Spleen (tissue), 7 donors: ENCODE measurements at regions not wholly inside any gene's neighbourhood (a gene's known extent, or its start where the extent isn't known, plus 50 kb on each side); places are given as distances from the start of the nearest gene placed in this dataset.

ENCODE experiments used
- CTCF ChIP-seq, 11 experiments: fragments of 200-600 bp in 7 of 11; fragments of 450-650 bp in 4 of 11; sonication (generic) in 4 of 11; IDR thresholded peaks in 8 of 11; conservative IDR thresholded peaks in 3 of 11; 1 replicate in 7 of 11; 2 replicates in 4 of 11; pipeline versions ENCODE4 v1.4.0 to v1.8.0; 2016 to 2021; ENCODE audit warnings: antibody characterized with exemption in 11 of 11, inconsistent platforms in 4 of 11, mild to moderate bottlenecking in 1 of 11
- POLR2A ChIP-seq, 3 donors: fragments of 450-650 bp; IDR thresholded peaks; one replicate each; pipeline ENCODE4 v1.5.1; 2017; ENCODE audit warnings: antibody characterized with exemption in 3 of 3, mild to moderate bottlenecking in 1 of 3
- POLR2AphosphoS5 ChIP-seq, 3 donors: sonication (generic); formaldehyde crosslinking; IDR thresholded peaks; one replicate each; pipeline ENCODE4 v1.5.1; 2017; ENCODE audit warnings: antibody characterized with exemption in 3 of 3
- donor health status: DM: no; HTN: no; CAD: no; lungs with moderate emphysema.
- donor health status: DM: no; HTN: no; CAD: no.
- donor health status: DM: no; HTN: no; CAD: no.

DNA sequence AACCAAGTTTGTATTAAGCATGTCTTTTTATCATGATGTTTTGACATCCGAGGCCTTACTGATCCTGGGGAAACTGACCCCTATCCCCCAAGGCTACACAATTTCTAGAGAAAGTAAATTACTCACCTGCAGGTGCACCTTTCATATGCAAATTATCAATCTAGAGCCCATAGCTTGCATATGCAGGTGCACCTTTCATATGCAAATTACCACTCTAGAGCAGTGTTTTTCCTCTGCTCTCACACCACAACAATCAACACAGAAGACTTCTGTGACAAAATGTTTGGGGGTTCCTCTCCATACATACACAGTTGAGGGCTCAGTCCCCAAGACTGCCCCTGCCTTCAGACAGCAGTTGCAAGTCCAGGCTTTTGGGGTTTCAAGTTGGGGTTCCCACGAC, 203.7 kb upstream of the RORB start:
- TF ChIP-seq CTCF (IDR thresholded peaks at IDR 0.05 in 8 of 11, conservative IDR thresholded peaks at IDR 0.05 in 3 of 11) (no peak), POLR2A (IDR thresholded peaks at IDR 0.05) (no peak), POLR2AphosphoS5 (IDR thresholded peaks at IDR 0.05) (no peak)
